ENCODE measurements at regions not wholly inside any gene's neighbourhood (a gene's known extent, or its start where the extent isn't known, plus 50 kb on each side); places are given as distances from the start of the nearest gene placed in this dataset.

DNA sequence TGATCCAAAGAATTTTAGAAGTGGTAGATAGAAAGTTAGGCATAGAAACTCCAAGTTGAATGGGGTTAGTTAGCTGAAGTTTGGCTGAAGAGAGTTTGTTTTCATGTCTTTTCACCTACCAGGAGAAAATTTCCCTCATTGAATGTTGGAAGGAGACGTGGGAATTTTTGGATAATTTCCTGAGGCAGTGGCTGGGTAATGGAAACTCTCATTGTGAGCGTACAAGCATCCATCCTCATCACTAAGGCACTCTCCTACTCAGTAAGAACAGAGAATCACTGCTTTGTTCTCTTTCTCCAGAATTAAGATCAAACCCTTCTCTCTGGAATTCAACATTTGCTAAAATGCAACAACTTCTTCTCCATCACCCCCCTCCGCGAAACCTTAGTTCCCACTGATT lies 179.7 kb downstream of the PALM2AKAP2 start:
- DNase-seq (ENCODE audit: low read depth, low spot score), result no peak
- TF ChIP-seq EGR1 (IDR thresholded peaks at IDR 0.05; ENCODE audit: borderline replicate concordance in 1 of 2, low read depth in 2 of 2, low read length in 2 of 2) (no peak), RB1 (IDR thresholded peaks at IDR 0.05; ENCODE audit: borderline replicate concordance) (no peak), SMAD5 (IDR thresholded peaks at IDR 0.05; ENCODE audit: low read depth) (no peak), BMI1 (IDR thresholded peaks at IDR 0.05; ENCODE audit: borderline replicate concordance) (no peak)
- TF ChIP-seq, protein P1, sequence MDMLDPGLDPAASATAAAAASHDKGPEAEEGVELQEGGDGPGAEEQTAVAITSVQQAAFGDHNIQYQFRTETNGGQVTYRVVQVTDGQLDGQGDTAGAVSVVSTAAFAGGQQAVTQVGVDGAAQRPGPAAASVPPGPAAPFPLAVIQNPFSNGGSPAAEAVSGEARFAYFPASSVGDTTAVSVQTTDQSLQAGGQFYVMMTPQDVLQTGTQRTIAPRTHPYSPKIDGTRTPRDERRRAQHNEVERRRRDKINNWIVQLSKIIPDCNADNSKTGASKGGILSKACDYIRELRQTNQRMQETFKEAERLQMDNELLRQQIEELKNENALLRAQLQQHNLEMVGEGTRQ (IDR thresholded peaks at IDR 0.05; ENCODE audit: borderline replicate concordance, low read depth, low read length), result no peak
- CTCF ChIA-PET, result interaction anchor here (0.6 to 1.0 kb wide), 2 partner anchors 28 to 155 kb away, joined by 3 to 4 read pairs; no protein-coding TSS in a partner anchor
- Histone ChIP-seq H4K20me1 (ENCODE audit: control insufficient read depth, insufficient read depth) (no peaks in the 10 kb centered on the region), H3K9me3 (replicated peaks; ENCODE audit: control insufficient read depth, insufficient read depth, low read length) (no peaks in the 10 kb centered on the region), H3K27me3 (replicated peaks in 1 of 2; ENCODE audit: control insufficient read depth in 2 of 2, insufficient read depth in 2 of 2, low read length in 1 of 2) (no peaks in the 10 kb centered on the region), H3K9ac (ENCODE audit: control insufficient read depth, insufficient read depth, low read length) (no peak overlapping the region), H3K79me2 (ENCODE audit: control insufficient read depth, insufficient read depth, low read length) (no peaks in the 10 kb centered on the region), H3K27ac (ENCODE audit: control insufficient read depth, insufficient read depth) (no peak overlapping the region), H3K36me3 (ENCODE audit: control insufficient read depth in 2 of 2, insufficient read depth in 2 of 2, low read length in 1 of 2) (no peaks in the 10 kb centered on the region), H3K4me2 (ENCODE audit: control insufficient read depth, insufficient read depth) (no peak overlapping the region), H2AFZ (ENCODE audit: control insufficient read depth, low read depth, low read length) (no peak overlapping the region), H3K4me1 (ENCODE audit: control insufficient read depth, insufficient read depth, low read length) (peaks cover 5% of the 10 kb centered on the region; the same call in 1 of the 2 replicates), H3K4me3 (no peak overlapping the region)
- in situ Hi-C loops (cut with MboI), result no loop called here
- POLR2A ChIA-PET, result no interaction called here
- no TSS peak for BruUV-seq (replicated peaks)
- RAD21 ChIA-PET (ENCODE audit: unreplicated experiment), result no interaction called here
- intact Hi-C loops (cut with micrococcal nuclease; ENCODE audit: unreplicated experiment), result no loop called here
- SMC1A ChIA-PET (ENCODE audit: uncharacterized antibody, unreplicated experiment), result interaction anchor here (0.6 to 0.9 kb wide), 2 partner anchors 14 to 52 kb away, joined by 3 to 5 read pairs; no protein-coding TSS in a partner anchor
- WGBS (ENCODE audit: insufficient coverage, insufficient replicate concordance, low lambda C conversion rate, missing lambda C conversion rate), result 88% methylated on average over 4 of the region's 4 CpGs
- no peak for ATAC-seq
- FAIRE-seq, result no peak

DNA sequence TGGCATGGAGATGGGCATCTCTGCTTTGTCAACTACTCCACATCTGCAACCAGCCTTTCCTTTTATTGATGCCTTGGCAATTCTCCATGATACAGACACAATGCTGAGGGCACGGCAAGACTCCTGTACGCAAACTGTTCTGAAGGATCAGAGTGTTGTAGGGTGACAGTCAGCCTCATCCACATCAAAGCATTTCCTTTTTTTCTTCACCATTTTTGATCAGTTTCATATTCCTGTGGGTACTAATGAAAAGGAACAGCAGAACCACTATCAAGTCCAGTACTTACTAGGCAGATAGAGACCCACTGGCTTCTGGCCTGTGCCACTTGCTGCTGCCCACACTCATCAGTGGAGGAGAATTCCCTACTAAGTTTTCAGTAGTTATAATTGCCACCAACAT lies 181.6 kb downstream of the PALM2AKAP2 start:
- WGBS (ENCODE audit: insufficient coverage, insufficient replicate concordance, low lambda C conversion rate, missing lambda C conversion rate), result 98% methylated on average over 2 of the region's 2 CpGs
- H3K9ac ChIP-seq (ENCODE audit: control insufficient read depth, insufficient read depth, low read length), result no peak overlapping the region
- no peak for ATAC-seq
- POLR2A ChIA-PET, result no interaction called here
- no peaks in the 10 kb centered on the region for H4K20me1 ChIP-seq (ENCODE audit: control insufficient read depth, insufficient read depth)
- no peaks in the 10 kb centered on the region for H3K9me3 ChIP-seq (replicated peaks; ENCODE audit: control insufficient read depth, insufficient read depth, low read length)
- H3K4me1 ChIP-seq (ENCODE audit: control insufficient read depth, insufficient read depth, low read length), result peaks cover 15% of the 10 kb centered on the region
- no peak for DNase-seq (ENCODE audit: low read depth, low spot score)
- in situ Hi-C loops (cut with MboI), result no loop called here
- FAIRE-seq, result no peak
- BruUV-seq (replicated peaks), result no TSS peak
- no peak overlapping the region for H2AFZ ChIP-seq (ENCODE audit: control insufficient read depth, low read depth, low read length)
- RAD21 ChIA-PET (ENCODE audit: unreplicated experiment), result no interaction called here
- SMC1A ChIA-PET (ENCODE audit: uncharacterized antibody, unreplicated experiment), result interaction anchor here (1.4 to 12.2 kb wide), 2 partner anchors 16 to 49 kb away, joined by 3 to 423 read pairs; no protein-coding TSS in a partner anchor
- no peak overlapping the region for H3K27ac ChIP-seq (ENCODE audit: control insufficient read depth, insufficient read depth)
- intact Hi-C loops (cut with micrococcal nuclease; ENCODE audit: unreplicated experiment), result no loop called here
- no peak overlapping the region for H3K4me3 ChIP-seq
- no peaks in the 10 kb centered on the region for H3K79me2 ChIP-seq (ENCODE audit: control insufficient read depth, insufficient read depth, low read length)
- no peaks in the 10 kb centered on the region for H3K27me3 ChIP-seq (replicated peaks in 1 of 2; ENCODE audit: control insufficient read depth in 2 of 2, insufficient read depth in 2 of 2, low read length in 1 of 2)
- no peaks in the 10 kb centered on the region for H3K36me3 ChIP-seq (ENCODE audit: control insufficient read depth in 2 of 2, insufficient read depth in 2 of 2, low read length in 1 of 2)
- H3K4me2 ChIP-seq (ENCODE audit: control insufficient read depth, insufficient read depth), result no peak overlapping the region
- CTCF ChIA-PET, result no interaction called here
- TF ChIP-seq, protein P1 (IDR thresholded peaks at IDR 0.05; ENCODE audit: borderline replicate concordance, low read depth, low read length), result no peak
- no peak for TF ChIP-seq RUNX3 (IDR thresholded peaks at IDR 0.05; ENCODE audit: low read length)
- no peak for TF ChIP-seq TCF12 (IDR thresholded peaks at IDR 0.05; ENCODE audit: low read depth, low read length)
- TF ChIP-seq, protein P2, sequence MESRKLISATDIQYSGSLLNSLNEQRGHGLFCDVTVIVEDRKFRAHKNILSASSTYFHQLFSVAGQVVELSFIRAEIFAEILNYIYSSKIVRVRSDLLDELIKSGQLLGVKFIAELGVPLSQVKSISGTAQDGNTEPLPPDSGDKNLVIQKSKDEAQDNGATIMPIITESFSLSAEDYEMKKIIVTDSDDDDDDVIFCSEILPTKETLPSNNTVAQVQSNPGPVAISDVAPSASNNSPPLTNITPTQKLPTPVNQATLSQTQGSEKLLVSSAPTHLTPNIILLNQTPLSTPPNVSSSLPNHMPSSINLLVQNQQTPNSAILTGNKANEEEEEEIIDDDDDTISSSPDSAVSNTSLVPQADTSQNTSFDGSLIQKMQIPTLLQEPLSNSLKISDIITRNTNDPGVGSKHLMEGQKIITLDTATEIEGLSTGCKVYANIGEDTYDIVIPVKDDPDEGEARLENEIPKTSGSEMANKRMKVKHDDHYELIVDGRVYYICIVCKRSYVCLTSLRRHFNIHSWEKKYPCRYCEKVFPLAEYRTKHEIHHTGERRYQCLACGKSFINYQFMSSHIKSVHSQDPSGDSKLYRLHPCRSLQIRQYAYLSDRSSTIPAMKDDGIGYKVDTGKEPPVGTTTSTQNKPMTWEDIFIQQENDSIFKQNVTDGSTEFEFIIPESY (IDR thresholded peaks at IDR 0.05), result no peak
- TF ChIP-seq, protein P3, sequence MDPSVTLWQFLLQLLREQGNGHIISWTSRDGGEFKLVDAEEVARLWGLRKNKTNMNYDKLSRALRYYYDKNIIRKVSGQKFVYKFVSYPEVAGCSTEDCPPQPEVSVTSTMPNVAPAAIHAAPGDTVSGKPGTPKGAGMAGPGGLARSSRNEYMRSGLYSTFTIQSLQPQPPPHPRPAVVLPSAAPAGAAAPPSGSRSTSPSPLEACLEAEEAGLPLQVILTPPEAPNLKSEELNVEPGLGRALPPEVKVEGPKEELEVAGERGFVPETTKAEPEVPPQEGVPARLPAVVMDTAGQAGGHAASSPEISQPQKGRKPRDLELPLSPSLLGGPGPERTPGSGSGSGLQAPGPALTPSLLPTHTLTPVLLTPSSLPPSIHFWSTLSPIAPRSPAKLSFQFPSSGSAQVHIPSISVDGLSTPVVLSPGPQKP (IDR thresholded peaks at IDR 0.05; ENCODE audit: low read depth, low read length), result no peak
